Fibroblast of lung (primary cell): ENCODE measurements at regions not wholly inside any gene's neighbourhood (a gene's known extent, or its start where the extent isn't known, plus 50 kb on each side); places are given as distances from the start of the nearest gene placed in this dataset.

Experiments used
- DNase-seq, 2 donors: peaks; one replicate each; pipeline versions ENCODE4 v3.0.0 to v3.0.0-alpha.2; 2010; ENCODE audit warnings: low read depth in 2 of 2
- H2AFZ ChIP-seq: 2 replicates; pipeline ENCODE4 v1.5.1; 2012; ENCODE audit warnings: low read length, control low read depth, inconsistent platforms
- H3K27ac ChIP-seq: 2 replicates; pipeline ENCODE4 v1.5.1; 2011; ENCODE audit warnings: low read length, control low read depth; ENCODE audit not compliant: insufficient read depth
- H3K27me3 ChIP-seq: 2 replicates; pipeline ENCODE4 v1.5.1; 2011; ENCODE audit warnings: mild to moderate bottlenecking, low read length; ENCODE audit not compliant: control insufficient read depth, insufficient read depth
- H3K36me3 ChIP-seq: 2 replicates; pipeline ENCODE4 v1.5.1; 2011; ENCODE audit warnings: low read length; ENCODE audit not compliant: control insufficient read depth, insufficient read depth
- H3K4me1 ChIP-seq: 2 replicates; pipeline ENCODE4 v1.5.1; 2011; ENCODE audit warnings: low read length; ENCODE audit not compliant: control insufficient read depth, insufficient read depth; ENCODE audit errors: extremely low read depth
- H3K4me2 ChIP-seq: 2 replicates; pipeline ENCODE4 v1.5.1; 2011; ENCODE audit warnings: low read length, control low read depth; ENCODE audit not compliant: insufficient read depth; ENCODE audit errors: extremely low read depth
- H3K4me3 ChIP-seq, 4 experiments: fragments of 200-600 bp in 1 of 4; sonication (generic) in 1 of 4; replicated peaks in 1 of 4; 2 replicates each; pipeline ENCODE4 v1.5.1; 2011 to 2016; ENCODE audit warnings: low read length in 4 of 4, low read depth in 3 of 4, mild to moderate bottlenecking in 3 of 4, control low read depth in 2 of 4, inconsistent platforms in 1 of 4, mixed read lengths in 1 of 4; ENCODE audit not compliant: insufficient read depth in 1 of 4; ENCODE audit errors: control extremely low read depth in 1 of 4
- H3K79me2 ChIP-seq: 2 replicates; pipeline ENCODE4 v1.5.1; 2012; ENCODE audit warnings: mild to moderate bottlenecking, low read length, inconsistent platforms; ENCODE audit not compliant: control insufficient read depth, insufficient read depth
- H3K9ac ChIP-seq: 2 replicates; pipeline ENCODE4 v1.5.1; 2011; ENCODE audit warnings: mild to moderate bottlenecking, low read length, control low read depth; ENCODE audit not compliant: insufficient read depth
- H3K9me3 ChIP-seq: 2 replicates; pipeline ENCODE4 v1.5.1; 2012; ENCODE audit warnings: low read depth, low read length; ENCODE audit not compliant: control insufficient read depth, insufficient read depth
- H4K20me1 ChIP-seq: 2 replicates; pipeline ENCODE4 v1.5.1; 2011; ENCODE audit warnings: low read length; ENCODE audit not compliant: control insufficient read depth, insufficient read depth; ENCODE audit errors: extremely low read depth
- CTCF ChIP-seq, 2 donors: IDR thresholded peaks in 1 of 2; conservative IDR thresholded peaks in 1 of 2; 1 replicate in 1 of 2; 2 replicates in 1 of 2; pipeline ENCODE4 v1.5.1; 2011 to 2012; ENCODE audit warnings: low read length in 2 of 2, control low read depth in 1 of 2, inconsistent platforms in 1 of 2, low read depth in 1 of 2, mild to moderate bottlenecking in 1 of 2
- EZH2 ChIP-seq: IDR thresholded peaks from 2 replicates; pipeline ENCODE4 v1.5.1; 2012; ENCODE audit warnings: low read length, control low read depth, mild to moderate bottlenecking; ENCODE audit errors: missing control alignments

GRCh38 chr5:63346451-63346850 is 615.8 kb downstream of the HTR1A start:
- no peaks in the 10 kb centered on the region for H3K79me2 ChIP-seq
- H3K4me3 ChIP-seq, result no peak overlapping the region
- TF ChIP-seq EZH2 (no peak), CTCF (conservative IDR thresholded peaks at IDR 0.05 in 1 of 2, IDR thresholded peaks at IDR 0.05 in 1 of 2; ENCODE audit: low read depth in 1 of 2, low read length in 2 of 2) (no peak)
- no peaks in the 10 kb centered on the region for H3K4me1 ChIP-seq
- no peak for DNase-seq
- H3K27ac ChIP-seq, result no peak overlapping the region
- no peaks in the 10 kb centered on the region for H3K36me3 ChIP-seq
- H3K9ac ChIP-seq, result no peak overlapping the region
- no peak overlapping the region for H3K4me2 ChIP-seq
- no peaks in the 10 kb centered on the region for H4K20me1 ChIP-seq
- H2AFZ ChIP-seq, result no peak overlapping the region
- H3K9me3 ChIP-seq, result no peaks in the 10 kb centered on the region
- no peaks in the 10 kb centered on the region for H3K27me3 ChIP-seq

GRCh38 chr5:63341442-63341841 is 620.8 kb downstream of the HTR1A start:
- no peaks in the 10 kb centered on the region for H3K36me3 ChIP-seq
- TF ChIP-seq EZH2 (no peak), CTCF (conservative IDR thresholded peaks at IDR 0.05 in 1 of 2, IDR thresholded peaks at IDR 0.05 in 1 of 2; ENCODE audit: low read depth in 1 of 2, low read length in 2 of 2) (no peak)
- H3K27me3 ChIP-seq, result no peaks in the 10 kb centered on the region
- no peaks in the 10 kb centered on the region for H4K20me1 ChIP-seq
- no peak overlapping the region for H3K4me3 ChIP-seq
- H3K79me2 ChIP-seq, result no peaks in the 10 kb centered on the region
- H3K4me1 ChIP-seq, result no peaks in the 10 kb centered on the region
- H3K9ac ChIP-seq, result no peak overlapping the region
- DNase-seq, result no peak
- no peak overlapping the region for H3K27ac ChIP-seq
- no peaks in the 10 kb centered on the region for H3K9me3 ChIP-seq
- H3K4me2 ChIP-seq, result no peak overlapping the region
- no peak overlapping the region for H2AFZ ChIP-seq

GRCh38 chr5:63323926-63324325 is 638.3 kb downstream of the HTR1A start:
- no peak overlapping the region for H3K27ac ChIP-seq
- no peak overlapping the region for H2AFZ ChIP-seq
- no peak for TF ChIP-seq CTCF (conservative IDR thresholded peaks at IDR 0.05 in 1 of 2, IDR thresholded peaks at IDR 0.05 in 1 of 2; ENCODE audit: low read depth in 1 of 2, low read length in 2 of 2)
- no peak for TF ChIP-seq EZH2
- H3K4me3 ChIP-seq, result no peak overlapping the region
- DNase-seq, result no peak
- no peaks in the 10 kb centered on the region for H3K4me1 ChIP-seq
- no peaks in the 10 kb centered on the region for H3K9me3 ChIP-seq
- H4K20me1 ChIP-seq, result no peaks in the 10 kb centered on the region
- H3K9ac ChIP-seq, result no peak overlapping the region
- no peaks in the 10 kb centered on the region for H3K27me3 ChIP-seq
- no peaks in the 10 kb centered on the region for H3K79me2 ChIP-seq
- no peaks in the 10 kb centered on the region for H3K36me3 ChIP-seq
- H3K4me2 ChIP-seq, result no peak overlapping the region
